B cell (primary cell): ENCODE measurements at regions not wholly inside any gene's neighbourhood (a gene's known extent, or its start where the extent isn't known, plus 50 kb on each side); places are given as distances from the start of the nearest gene placed in this dataset.

ENCODE experiments used
- ATAC-seq: fragments of 200-7000 bp; cut with Tn5 transposase; one replicate; pipeline ENCODE4 v1.10.0; 2021; ENCODE audit warnings: low read depth, mild to moderate bottlenecking, moderate number of reproducible peaks, moderate library complexity
- CTCF ChIA-PET: fragments of 350-600 bp; sonication (Branson Sonifier 250); formaldehyde crosslinking; loops from one replicate; lab custom pipeline; 2021; ENCODE audit warnings: antibody characterized with exemption, inconsistent platforms; lab: Charles Lee
- POLR2A ChIA-PET: fragments of 350-600 bp; sonication (Branson Sonifier 250); formaldehyde crosslinking; loops from one replicate; lab custom pipeline; 2021; ENCODE audit warnings: antibody characterized with exemption; lab: Charles Lee
- DNase-seq: peaks from one replicate; pipeline ENCODE4 v3.0.0; 2013
- H2AFZ ChIP-seq: 2 replicates; pipeline ENCODE4 v1.6.1; 2012; ENCODE audit warnings: mild to moderate bottlenecking, low read depth, low read length; ENCODE audit not compliant: insufficient read depth, poor library complexity, severe bottlenecking
- H3K27ac ChIP-seq, 2 donors: 1 replicate in 1 of 2; 2 replicates in 1 of 2; pipeline ENCODE4 v1.5.1; 2012 to 2013; ENCODE audit warnings: low read length in 2 of 2, mild to moderate bottlenecking in 2 of 2, moderate library complexity in 1 of 2
- H3K27me3 ChIP-seq, 4 experiments: fragments of 200-600 bp in 1 of 4; sonication (generic) in 1 of 4; replicated peaks in 1 of 4; 1 replicate in 2 of 4; 2 replicates in 2 of 4; pipeline versions ENCODE4 v1.6.1 to v1.7.0; 2013 to 2016; ENCODE audit warnings: low read length in 3 of 4, mild to moderate bottlenecking in 2 of 4, mixed read lengths in 1 of 4, moderate library complexity in 1 of 4; ENCODE audit not compliant: insufficient read depth in 4 of 4, control insufficient read depth in 3 of 4; ENCODE audit errors: control extremely low read depth in 1 of 4
- H3K36me3 ChIP-seq, 2 experiments: replicated peaks in 1 of 2; 1 replicate in 1 of 2; 2 replicates in 1 of 2; pipeline versions ENCODE4 v1.6.1 to v1.7.1; 2013; ENCODE audit warnings: low read length in 1 of 2; ENCODE audit not compliant: insufficient read depth in 2 of 2, control insufficient read depth in 1 of 2; ENCODE audit errors: control extremely low read depth in 1 of 2, extremely low read depth in 1 of 2
- H3K4me1 ChIP-seq, 2 donors: fragments of 200-600 bp in 1 of 2; sonication (generic) in 1 of 2; 1 replicate in 1 of 2; 2 replicates in 1 of 2; pipeline versions ENCODE4 v1.5.1 to v1.6.1; 2013 to 2017; ENCODE audit warnings: low read length in 2 of 2; ENCODE audit not compliant: control insufficient read depth in 2 of 2, insufficient read depth in 2 of 2
- H3K4me2 ChIP-seq: replicated peaks from 2 replicates; pipeline ENCODE3; 2012; ENCODE audit warnings: mild to moderate bottlenecking, low read depth, low read length; ENCODE audit not compliant: poor library complexity, severe bottlenecking
- H3K4me3 ChIP-seq, 5 experiments: fragments of 200-600 bp in 1 of 5; sonication (generic) in 1 of 5; 1 replicate in 3 of 5; 2 replicates in 2 of 5; pipeline versions ENCODE4 v1.5.1 to v1.7.0; 2011 to 2016; ENCODE audit warnings: low read length in 4 of 5, mild to moderate bottlenecking in 4 of 5, low read depth in 2 of 5, control low read depth in 1 of 5, moderate library complexity in 1 of 5; ENCODE audit not compliant: insufficient read depth in 1 of 5; ENCODE audit errors: control extremely low read depth in 1 of 5, extremely low read depth in 1 of 5
- H3K79me2 ChIP-seq: fragments of 200-600 bp; sonication (generic); one replicate; pipeline ENCODE4 v1.6.0; 2016; ENCODE audit warnings: low read length; ENCODE audit not compliant: control insufficient read depth, insufficient read depth
- H3K9ac ChIP-seq: fragments of 200-600 bp; sonication (generic); 2 replicates; pipeline ENCODE4 v1.6.1; 2017; ENCODE audit warnings: mild to moderate bottlenecking, low read length, moderate library complexity
- H3K9me3 ChIP-seq, 3 donors: one replicate each; pipeline versions ENCODE4 v1.6.1 to v1.7.1; 2013; ENCODE audit warnings: low read length in 2 of 3; ENCODE audit not compliant: control insufficient read depth in 2 of 3, insufficient read depth in 1 of 3; ENCODE audit errors: control extremely low read depth in 1 of 3
- H4K20me1 ChIP-seq: 2 replicates; pipeline ENCODE4 v1.6.0; 2012; ENCODE audit warnings: mild to moderate bottlenecking, low read length; ENCODE audit not compliant: insufficient read depth, control insufficient read depth, poor library complexity, severe bottlenecking
- H3K27ac Mint-ChIP-seq: one replicate; pipeline ENCODE4 v1.8.0; 2021; ENCODE audit warnings: mixed read lengths
- H3K27me3 Mint-ChIP-seq: one replicate; pipeline ENCODE4 v1.8.0; 2021; ENCODE audit warnings: mixed read lengths
- H3K4me1 Mint-ChIP-seq: one replicate; pipeline ENCODE4 v1.8.0; 2021; ENCODE audit warnings: mixed read lengths
- H3K4me3 Mint-ChIP-seq: one replicate; pipeline ENCODE4 v1.8.0; 2021; ENCODE audit warnings: mixed read lengths
- H3K9me3 Mint-ChIP-seq: one replicate; pipeline ENCODE4 v1.8.0; 2022; ENCODE audit warnings: mixed read lengths; ENCODE audit not compliant: insufficient read depth
- CTCF ChIP-seq: fragments of 200-600 bp; IDR thresholded peaks from one replicate; pipeline ENCODE4 v1.8.0; 2022; ENCODE audit warnings: antibody characterized with exemption, mild to moderate bottlenecking
- EZH2 ChIP-seq: IDR thresholded peaks from 2 replicates; pipeline ENCODE4 v1.6.1; 2012; ENCODE audit warnings: borderline replicate concordance, low read depth, mild to moderate bottlenecking, moderate library complexity, low read length; ENCODE audit not compliant: insufficient read depth, poor library complexity, severe bottlenecking
- WGBS: methylation state at CpG from one replicate; pipeline ENCODE4 v1.1.5; 2013; ENCODE audit warnings: missing lambda C conversion rate; ENCODE audit not compliant: insufficient coverage; 5-methylcytosine and 5-hydroxymethylcytosine counted together
- intact Hi-C: fragments of 100-400 bp; cut with micrococcal nuclease; formaldehyde crosslinking; loops from one replicate; pipeline ENCODE4 v1.10.0; 2022

- Histone ChIP-seq H2AFZ (no peak overlapping the region), H4K20me1 (no peaks in the 10 kb centered on the region), H3K4me1 (no peaks in the 10 kb centered on the region), H3K36me3 (no peaks in the 10 kb centered on the region), H3K4me2 (no peak overlapping the region), H3K9me3 (no peaks in the 10 kb centered on the region), H3K27ac (no peak overlapping the region), H3K9ac (no peak overlapping the region), H3K27me3 (no peaks in the 10 kb centered on the region), H3K4me3 (no peak overlapping the region), H3K79me2 (no peaks in the 10 kb centered on the region)
- CTCF ChIA-PET, result no interaction called here
- ATAC-seq (no peak), DNase-seq (no peak)
- H3K9me3 Mint-ChIP-seq, result no peaks in the 10 kb centered on the region
- 82% methylated on average over 2 of the region's 2 CpGs for WGBS
- no peaks in the 10 kb centered on the region for H3K4me1 Mint-ChIP-seq
- no peak overlapping the region for H3K4me3 Mint-ChIP-seq
- no peak overlapping the region for H3K27ac Mint-ChIP-seq
- peaks cover 8% of the 10 kb centered on the region for H3K27me3 Mint-ChIP-seq
- TF ChIP-seq CTCF, result no peak
- TF ChIP-seq EZH2, result no peak
- POLR2A ChIA-PET, result no interaction called here
- intact Hi-C loops, result no loop called here
Observed at GRCh38 chr1:86229405-86229975, 72.9 kb upstream of the COL24A1 start.

GRCh38 chr1:86228546-86228945, 72.0 kb upstream of the COL24A1 start:
- ChIA-PET CTCF (no interaction called here), POLR2A (no interaction called here)
- TF ChIP-seq EZH2, result no peak
- no peak for TF ChIP-seq CTCF
- H3K4me1 ChIP-seq, result no peaks in the 10 kb centered on the region
- Mint-ChIP-seq H3K27ac (no peak overlapping the region), H3K4me1 (no peaks in the 10 kb centered on the region), H3K9me3 (no peaks in the 10 kb centered on the region), H3K4me3 (no peak overlapping the region), H3K27me3 (peaks cover 11% of the 10 kb centered on the region)
- no peak overlapping the region for H3K9ac ChIP-seq
- no peaks in the 10 kb centered on the region for H4K20me1 ChIP-seq
- no peak overlapping the region for H3K4me2 ChIP-seq
- H3K27ac ChIP-seq, result no peak overlapping the region
- no peaks in the 10 kb centered on the region for H3K27me3 ChIP-seq
- ATAC-seq (no peak), DNase-seq (no peak)
- intact Hi-C loops, result no loop called here
- no peaks in the 10 kb centered on the region for H3K36me3 ChIP-seq
- no peak overlapping the region for H3K4me3 ChIP-seq
- no peak overlapping the region for H2AFZ ChIP-seq
- H3K79me2 ChIP-seq, result no peaks in the 10 kb centered on the region
- no peaks in the 10 kb centered on the region for H3K9me3 ChIP-seq
- WGBS, result 43% methylated on average over 1 of the region's 1 CpG
